Caco-2 (cell line): ENCODE measurements at regions not wholly inside any gene's neighbourhood (a gene's known extent, or its start where the extent isn't known, plus 50 kb on each side); places are given as distances from the start of the nearest gene placed in this dataset.

Experiments used
- BruUV-seq: library from RNA; stranded (reverse); fragments of 400-500 nt; replicated peaks from 2 replicates; lab custom pipeline; 2021; lab: Mats Ljungman, UMichigan
- CTCF ChIA-PET: fragments of 300-600 bp; sonication (Branson Sonifier 250); formaldehyde crosslinking; loops from one replicate; lab custom pipeline; 2022; ENCODE audit warnings: antibody characterized with exemption; lab: Charles Lee
- POLR2A ChIA-PET: fragments of 300-600 bp; sonication (Branson Sonifier 250); formaldehyde crosslinking; loops from one replicate; lab custom pipeline; 2022; ENCODE audit warnings: antibody characterized with exemption; lab: Charles Lee
- DNase-seq, 2 experiments: peaks; one replicate each; pipeline versions ENCODE4 v3.0.0 to v3.0.0-alpha.2; 2020 to 2022
- H3K27me3 ChIP-seq: replicated peaks from 2 replicates; pipeline ENCODE4 v1.6.0; 2011; ENCODE audit warnings: low read length; ENCODE audit not compliant: control insufficient read depth, insufficient read depth
- H3K36me3 ChIP-seq: 2 replicates; pipeline ENCODE4 v1.5.1; 2011; ENCODE audit warnings: low read length; ENCODE audit not compliant: control insufficient read depth, insufficient read depth
- H3K4me1 ChIP-seq: fragments of 250-450 bp; sonication (Bioruptor Pico); 2 replicates; pipeline ENCODE4 v1.5.1; 2020; ENCODE audit warnings: mild to moderate bottlenecking
- H3K4me3 ChIP-seq: 2 replicates; pipeline ENCODE4 v1.5.1; 2011; ENCODE audit warnings: low read depth, mild to moderate bottlenecking, control low read depth, low read length
- H3K9me3 ChIP-seq: fragments of 250-450 bp; sonication (Bioruptor Pico); 2 replicates; pipeline ENCODE4 v1.5.1; 2020; ENCODE audit warnings: mild to moderate bottlenecking, moderate library complexity
- H3K27ac Mint-ChIP-seq: one replicate; pipeline ENCODE4 v1.8.0; 2022; ENCODE audit warnings: mixed read lengths; ENCODE audit not compliant: unreplicated experiment
- H3K27me3 Mint-ChIP-seq: one replicate; pipeline ENCODE4 v1.8.0; 2022; ENCODE audit warnings: mixed read lengths; ENCODE audit not compliant: insufficient read depth, unreplicated experiment
- H3K36me3 Mint-ChIP-seq: one replicate; pipeline ENCODE4 v1.8.0; 2022; ENCODE audit warnings: mild to moderate bottlenecking, mixed read lengths; ENCODE audit not compliant: insufficient read depth, unreplicated experiment
- H3K4me1 Mint-ChIP-seq: one replicate; pipeline ENCODE4 v1.8.0; 2022; ENCODE audit warnings: low read depth, mixed read lengths; ENCODE audit not compliant: unreplicated experiment
- H3K4me3 Mint-ChIP-seq: one replicate; pipeline ENCODE4 v1.8.0; 2022; ENCODE audit warnings: mild to moderate bottlenecking, moderate library complexity, mixed read lengths; ENCODE audit not compliant: unreplicated experiment
- H3K9me3 Mint-ChIP-seq: one replicate; pipeline ENCODE4 v1.8.0; 2022; ENCODE audit warnings: mixed read lengths; ENCODE audit not compliant: unreplicated experiment
- CTCF ChIP-seq, 2 experiments: fragments of 200-600 bp in 1 of 2; IDR thresholded peaks; 1 replicate in 1 of 2; 2 replicates in 1 of 2; pipeline versions ENCODE4 v1.5.1 to v1.8.0; 2011 to 2022; ENCODE audit warnings: antibody characterized with exemption in 1 of 2, control low read depth in 1 of 2, inconsistent platforms in 1 of 2, low read depth in 1 of 2, low read length in 1 of 2, mild to moderate bottlenecking in 1 of 2, moderate library complexity in 1 of 2; ENCODE audit not compliant: insufficient read depth in 1 of 2, severe bottlenecking in 1 of 2, unreplicated experiment in 1 of 2
- intact Hi-C: fragments of 100-400 bp; cut with micrococcal nuclease; formaldehyde crosslinking; loops from one replicate; pipeline ENCODE4 v1.10.0; 2022; ENCODE audit not compliant: unreplicated experiment

- no peaks in the 10 kb centered on the region for H3K9me3 ChIP-seq
- no peaks in the 10 kb centered on the region for H3K27me3 ChIP-seq
- Mint-ChIP-seq H3K4me1 (no peaks in the 10 kb centered on the region), H3K27ac (no peak overlapping the region), H3K4me3 (no peak overlapping the region), H3K9me3 (no peaks in the 10 kb centered on the region), H3K27me3 (no peaks in the 10 kb centered on the region), H3K36me3 (no peaks in the 10 kb centered on the region)
- H3K4me1 ChIP-seq, result no peaks in the 10 kb centered on the region
- no peaks in the 10 kb centered on the region for H3K36me3 ChIP-seq
- ChIA-PET CTCF (no interaction called here), POLR2A (no interaction called here)
- no peak for DNase-seq
- intact Hi-C loops, result no loop called here
- BruUV-seq, result no TSS peak
- no peak overlapping the region for H3K4me3 ChIP-seq
- TF ChIP-seq CTCF (IDR thresholded peaks at IDR 0.05; ENCODE audit: insufficient read depth in 1 of 2, low read depth in 1 of 2, low read length in 1 of 2, severe bottlenecking in 1 of 2, unreplicated experiment in 1 of 2), result no peak
Measured at GRCh38 chr2:144922519-144922918, 402.6 kb upstream of the ZEB2 start.

GRCh38 chr2:144920755-144921530, 401.0 kb upstream of the ZEB2 start:
- Mint-ChIP-seq H3K36me3 (no peaks in the 10 kb centered on the region), H3K9me3 (no peaks in the 10 kb centered on the region), H3K4me3 (no peak overlapping the region), H3K4me1 (no peaks in the 10 kb centered on the region), H3K27me3 (no peaks in the 10 kb centered on the region), H3K27ac (no peak overlapping the region)
- no peak overlapping the region for H3K4me3 ChIP-seq
- no peak for TF ChIP-seq CTCF (IDR thresholded peaks at IDR 0.05; ENCODE audit: insufficient read depth in 1 of 2, low read depth in 1 of 2, low read length in 1 of 2, severe bottlenecking in 1 of 2, unreplicated experiment in 1 of 2)
- DNase-seq, result no peak
- intact Hi-C loops, result no loop called here
- CTCF ChIA-PET, result no interaction called here
- H3K4me1 ChIP-seq, result no peaks in the 10 kb centered on the region
- BruUV-seq, result no TSS peak
- POLR2A ChIA-PET, result no interaction called here
- H3K9me3 ChIP-seq, result no peaks in the 10 kb centered on the region
- no peaks in the 10 kb centered on the region for H3K27me3 ChIP-seq
- no peaks in the 10 kb centered on the region for H3K36me3 ChIP-seq

- no peaks in the 10 kb centered on the region for H3K36me3 ChIP-seq
- Mint-ChIP-seq H3K4me3 (no peak overlapping the region), H3K36me3 (no peaks in the 10 kb centered on the region), H3K9me3 (no peaks in the 10 kb centered on the region), H3K27ac (no peak overlapping the region), H3K4me1 (no peaks in the 10 kb centered on the region), H3K27me3 (peaks cover 3% of the 10 kb centered on the region)
- no TSS peak for BruUV-seq
- H3K27me3 ChIP-seq, result no peaks in the 10 kb centered on the region
- ChIA-PET POLR2A (no interaction called here), CTCF (no interaction called here)
- TF ChIP-seq CTCF (IDR thresholded peaks at IDR 0.05; ENCODE audit: insufficient read depth in 1 of 2, low read depth in 1 of 2, low read length in 1 of 2, severe bottlenecking in 1 of 2, unreplicated experiment in 1 of 2), result no peak
- intact Hi-C loops, result no loop called here
- no peak overlapping the region for H3K4me3 ChIP-seq
- no peaks in the 10 kb centered on the region for H3K9me3 ChIP-seq
- H3K4me1 ChIP-seq, result no peaks in the 10 kb centered on the region
- no peak for DNase-seq
Measured at GRCh38 chr2:144914622-144915318, 394.9 kb upstream of the ZEB2 start.
